ENCODE measurements at regions not wholly inside any gene's neighbourhood (a gene's known extent, or its start where the extent isn't known, plus 50 kb on each side); places are given as distances from the start of the nearest gene placed in this dataset.

DNA sequence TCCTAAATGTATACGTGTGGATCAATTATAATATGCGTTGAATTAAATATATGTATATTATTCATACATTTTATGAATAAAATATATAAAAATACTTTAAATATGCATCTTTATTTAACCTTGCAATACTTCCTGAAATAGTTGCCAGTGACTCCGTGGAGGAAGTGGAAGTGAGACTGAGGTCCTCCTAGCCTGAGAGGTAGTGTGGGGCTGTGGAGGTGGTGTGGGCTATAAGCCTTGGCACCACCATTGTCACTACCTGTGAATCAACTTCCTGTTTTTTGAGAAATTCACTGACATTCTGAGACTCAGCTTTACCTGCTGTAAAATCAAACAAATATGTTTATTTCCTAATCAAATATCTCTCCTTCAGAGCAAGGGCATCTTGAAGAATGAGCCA is 514.2 kb downstream of the VRK1 start:
- DNase-seq, result no peak

DNA sequence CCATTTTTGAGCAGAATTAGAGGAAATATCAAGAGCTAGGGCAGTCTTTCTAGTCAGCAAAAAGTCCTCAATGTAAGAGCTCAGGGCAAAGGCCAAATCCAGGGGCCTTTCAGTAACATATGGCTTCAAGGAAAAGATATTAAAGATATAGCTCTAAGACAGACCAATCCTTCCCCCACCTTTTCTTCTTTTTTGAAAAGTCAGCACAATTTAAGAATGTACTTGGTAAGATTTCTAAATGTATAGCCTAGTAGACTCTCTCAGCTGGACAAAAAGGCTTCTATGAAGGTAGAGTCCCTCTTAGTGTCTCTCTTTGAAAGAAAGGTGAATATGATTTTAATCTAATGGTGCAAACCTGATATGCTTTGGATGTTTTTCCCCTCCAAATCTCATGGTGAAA is 515.7 kb downstream of the VRK1 start:
- DNase-seq, result no peak

DNA sequence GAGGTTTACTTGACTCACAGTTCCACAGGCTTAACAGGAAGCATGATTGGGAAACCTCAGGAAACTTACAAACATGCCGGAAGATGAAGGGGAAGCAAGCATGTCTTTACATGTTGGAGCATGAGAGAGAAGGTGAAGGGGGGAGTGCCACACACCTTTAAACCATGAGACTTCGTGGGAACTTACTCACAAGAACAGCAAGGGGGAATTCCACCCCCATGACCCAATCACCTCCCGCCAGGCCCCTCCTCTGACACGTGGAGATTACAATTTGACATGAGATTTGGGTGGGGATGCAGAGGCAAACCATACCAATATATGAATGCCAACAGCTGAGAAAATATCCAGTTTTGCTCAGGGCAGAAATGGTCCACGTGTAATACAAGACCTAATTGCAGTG is 518.6 kb downstream of the VRK1 start:
- DNase-seq, result no peak

- no peak for DNase-seq
These were observed 521.2 kb downstream of the VRK1 start for GRCh38 chr14:97318380-97318779.

GRCh38 chr14:97319691-97320090 is 522.5 kb downstream of the VRK1 start:
- no peak for DNase-seq

GRCh38 chr14:97328743-97329142 is 531.6 kb downstream of the VRK1 start:
- DNase-seq, result no peak

DNA sequence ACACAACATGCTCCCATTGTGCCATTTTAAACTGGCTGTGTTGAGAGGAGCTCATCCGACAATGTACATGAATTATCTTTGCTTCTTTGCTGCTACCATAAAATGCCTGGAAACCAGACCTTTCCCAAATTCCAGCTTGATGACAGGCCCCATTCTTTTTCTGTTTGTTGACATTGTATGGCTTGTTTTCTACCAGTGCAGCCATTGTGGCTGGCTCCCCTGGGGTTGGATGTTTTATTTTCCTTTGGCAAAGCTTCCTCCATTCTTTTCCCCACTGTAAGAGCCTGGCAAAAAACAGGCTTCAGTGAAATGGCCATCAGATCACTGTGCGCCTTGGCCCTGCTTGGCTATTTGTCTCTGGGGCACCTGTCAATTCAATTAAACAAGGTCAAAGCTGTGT is 532.5 kb downstream of the VRK1 start:
- no peak for DNase-seq

GRCh38 chr14:97331058-97331457 is 533.9 kb downstream of the VRK1 start:
- DNase-seq, result no peak

- DNase-seq, result no peak
These were observed 534.3 kb downstream of the VRK1 start for GRCh38 chr14:97331526-97331925.

- DNase-seq, result no peak
These were observed 539.0 kb downstream of the VRK1 start for GRCh38 chr14:97336179-97336578.

GRCh38 chr14:97336816-97337215 is 539.6 kb downstream of the VRK1 start:
- DNase-seq, result no peak

DNA sequence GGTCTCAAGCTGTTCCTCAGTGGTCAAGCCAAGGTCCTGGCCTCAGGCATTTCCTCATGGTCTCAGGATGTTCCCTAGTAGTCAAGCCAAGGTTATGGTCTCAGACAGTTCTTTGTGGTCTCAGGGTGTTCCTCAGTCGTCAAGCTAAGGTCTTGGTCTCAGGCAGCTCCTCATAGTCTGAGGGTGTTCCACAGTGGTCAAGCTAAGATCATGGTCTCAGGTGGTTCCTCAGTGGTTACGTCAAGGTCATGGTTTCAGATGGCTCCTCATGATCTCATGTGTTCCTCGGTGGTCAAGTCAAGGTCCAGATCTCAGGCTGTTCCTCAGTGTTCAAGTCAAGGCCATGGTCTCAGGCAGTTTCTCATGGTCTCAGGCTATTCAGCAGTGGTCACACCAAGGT is 540.1 kb downstream of the VRK1 start:
- no peak for DNase-seq

DNA sequence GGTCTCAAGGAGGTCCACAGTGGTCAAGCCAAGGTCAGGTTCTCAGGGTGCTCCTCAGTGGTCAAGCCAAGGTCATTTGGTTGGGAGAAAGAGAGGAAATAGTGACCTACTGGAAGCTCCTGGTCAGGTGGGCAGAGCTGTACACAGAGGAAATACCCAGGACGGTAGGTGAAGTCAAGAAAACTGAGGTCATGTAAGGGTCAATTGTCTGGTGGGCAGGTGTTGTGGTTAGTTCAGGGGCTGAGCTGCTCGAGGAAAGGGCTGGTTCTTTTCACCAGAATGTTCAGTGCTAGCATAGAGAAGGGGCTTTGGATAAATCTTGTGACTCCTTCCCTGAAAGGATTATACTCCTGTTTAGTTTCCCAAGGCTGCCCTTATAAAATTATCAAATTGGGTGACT is 540.5 kb downstream of the VRK1 start:
- no peak for DNase-seq

GRCh38 chr14:97344666-97345065 is 547.5 kb downstream of the VRK1 start:
- no peak for DNase-seq

DNA sequence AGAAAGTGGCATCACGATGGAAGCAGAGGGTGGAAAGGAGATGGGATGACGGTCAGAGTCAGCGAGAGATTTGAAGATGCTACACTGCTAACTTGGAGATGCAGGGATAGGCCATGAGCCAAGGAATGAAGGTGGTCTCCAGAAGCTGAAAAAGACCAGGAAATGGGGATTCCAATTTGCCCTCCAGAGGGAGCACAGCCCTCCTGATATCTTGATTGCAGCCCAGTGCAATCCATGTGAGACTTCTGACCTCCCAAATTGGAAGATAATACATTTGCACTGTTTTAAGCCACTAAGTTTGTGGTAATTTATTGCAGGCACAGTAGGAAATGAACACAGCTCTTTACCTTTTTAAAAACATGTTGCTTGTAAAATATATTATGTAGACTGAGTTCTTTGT is 549.5 kb downstream of the VRK1 start:
- no peak for DNase-seq

DNA sequence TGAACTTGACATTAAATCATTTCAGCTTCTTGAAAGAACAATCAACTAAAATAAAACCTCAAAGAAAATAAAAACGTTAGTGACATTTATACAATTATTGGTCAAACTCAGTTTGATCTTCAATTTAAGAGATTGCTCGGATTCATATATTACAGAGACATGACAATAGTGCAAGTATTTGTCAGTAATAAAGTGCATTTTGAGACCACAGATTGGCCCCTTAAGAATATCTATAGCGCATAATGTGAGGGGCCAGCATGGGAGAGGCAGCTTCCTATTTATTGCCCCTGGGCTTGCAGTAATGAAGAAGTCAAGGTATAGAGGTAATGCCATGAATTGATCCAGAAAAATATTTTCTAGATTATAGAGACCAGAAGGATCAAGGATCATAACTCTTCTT is 552.3 kb downstream of the VRK1 start:
- DNase-seq, result no peak

- no peak for DNase-seq
These were observed 552.8 kb downstream of the VRK1 start for GRCh38 chr14:97349946-97350345.

DNA sequence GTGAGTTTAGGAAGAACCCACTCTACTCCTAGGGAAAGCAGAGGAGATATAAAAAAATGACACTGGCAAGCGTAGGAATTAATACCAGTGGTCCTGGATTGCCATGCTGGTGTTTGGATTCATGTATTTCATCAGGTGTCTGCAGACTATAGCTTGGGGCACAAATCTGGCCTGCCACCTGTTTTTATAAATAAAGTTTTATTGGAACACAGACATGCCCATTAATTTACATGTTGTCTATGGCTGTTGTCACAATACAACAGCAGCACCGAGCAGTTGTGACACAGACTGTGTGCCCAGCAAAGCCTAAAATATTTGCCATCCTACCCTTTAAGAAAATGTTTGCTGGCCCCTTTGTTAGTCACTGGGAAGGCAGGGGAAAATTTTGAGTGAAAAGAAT is 553.2 kb downstream of the VRK1 start:
- no peak for DNase-seq

DNA sequence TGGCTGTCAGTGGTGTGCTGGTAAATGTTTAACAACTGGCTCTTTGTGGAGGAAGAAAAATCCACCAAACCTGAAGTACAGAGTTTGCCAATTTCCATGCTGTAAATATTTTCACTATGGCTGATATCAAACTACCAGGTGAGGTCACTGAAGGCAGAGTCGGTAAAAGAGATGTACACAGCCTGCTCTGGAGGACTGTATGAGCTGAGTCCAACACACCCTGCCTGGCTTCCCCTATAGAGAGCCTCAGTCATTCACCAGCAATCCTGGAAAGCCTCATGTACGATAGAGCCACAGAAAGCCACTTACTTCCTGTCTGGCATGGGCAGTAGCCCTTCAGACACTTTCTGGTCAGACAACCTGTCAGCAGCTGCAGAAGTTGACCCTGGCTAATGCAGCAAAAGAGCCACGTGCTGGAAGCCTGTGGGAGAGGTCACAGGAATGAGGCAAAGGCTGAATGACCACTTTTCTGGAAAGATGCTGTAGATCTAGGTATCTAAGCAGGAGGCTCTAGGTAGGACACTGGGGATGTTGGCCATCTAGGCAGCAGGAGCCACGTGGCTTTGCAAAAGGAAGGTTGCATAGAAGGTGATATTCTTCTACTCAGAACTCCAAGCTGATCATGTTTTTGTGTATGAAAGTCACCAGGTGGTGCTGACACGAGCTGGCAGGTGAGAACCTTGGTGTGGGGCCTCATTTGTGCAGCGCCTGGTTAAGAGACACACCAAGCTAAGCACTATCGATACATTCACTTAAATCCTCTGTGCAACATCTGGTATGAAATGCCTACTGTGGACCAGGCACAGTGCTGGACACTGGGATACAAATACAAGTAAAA is 553.9 kb downstream of the VRK1 start:
- no peak for DNase-seq

DNA sequence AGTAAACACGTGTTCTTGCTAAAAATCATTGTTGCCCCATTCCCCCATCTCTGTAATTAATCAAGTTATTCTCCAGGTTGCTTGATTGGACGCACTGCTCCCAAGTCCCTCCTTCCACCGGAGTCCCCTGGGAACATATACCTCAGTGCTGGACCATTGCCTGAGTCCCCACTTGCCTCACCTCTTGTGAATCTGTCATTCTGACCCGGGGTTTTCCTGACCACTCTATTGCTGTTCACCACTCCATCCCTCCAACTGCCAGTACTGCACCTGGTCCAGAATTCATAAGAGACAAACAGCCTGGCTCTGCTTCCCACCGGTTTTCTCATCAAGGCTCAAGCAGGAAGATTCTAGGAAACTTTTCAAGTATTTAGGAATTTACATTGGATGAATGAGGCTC is 555.9 kb downstream of the VRK1 start:
- no peak for DNase-seq

DNA sequence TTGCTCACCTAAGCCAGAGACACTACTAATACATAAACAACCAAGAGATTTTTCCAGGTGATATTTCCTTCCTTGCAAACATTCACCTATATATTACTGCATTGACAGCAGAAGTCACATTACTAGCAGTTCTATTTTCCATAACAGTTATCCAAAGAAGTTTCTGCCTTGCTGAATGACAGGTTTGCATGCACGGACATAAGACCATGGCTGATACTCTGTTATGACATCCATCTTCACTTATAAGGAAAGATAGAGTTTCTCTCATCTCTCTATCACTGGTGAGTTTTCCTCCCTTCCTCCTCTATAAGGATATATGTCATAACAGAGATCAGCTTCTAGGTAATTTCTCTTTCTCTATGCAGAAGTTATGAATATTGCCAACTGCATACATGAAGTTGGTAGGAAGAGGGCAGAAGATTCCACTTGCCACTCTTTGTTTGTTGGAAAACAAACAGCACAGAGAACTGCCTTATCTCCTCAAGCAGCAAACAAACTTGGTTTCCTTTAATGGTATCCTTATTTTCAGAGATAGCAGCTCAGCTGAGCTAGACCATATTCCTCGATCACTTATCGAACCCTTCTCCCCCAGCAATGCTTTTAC is 557.0 kb downstream of the VRK1 start:
- DNase-seq, result no peak

- no peak for DNase-seq
These were observed 562.2 kb downstream of the VRK1 start for GRCh38 chr14:97359341-97359740.

DNA sequence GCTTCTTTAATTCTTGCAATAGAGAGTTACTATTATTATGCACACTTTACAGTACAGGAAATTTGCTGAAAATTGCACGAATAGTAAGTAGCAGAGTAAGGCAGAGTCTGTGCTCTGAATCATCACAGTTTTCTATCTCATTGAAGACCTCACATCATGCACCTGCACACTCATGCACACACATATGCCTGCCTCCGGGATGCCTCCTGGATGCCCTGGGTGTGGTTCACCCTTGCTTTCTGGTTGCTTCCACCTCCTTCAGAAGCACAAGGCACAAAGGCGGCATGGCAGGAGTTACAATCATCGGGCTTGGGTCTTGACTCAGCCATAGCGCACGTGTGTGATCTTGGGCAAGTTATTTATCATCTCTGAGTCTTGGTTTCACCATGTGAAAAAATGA is 564.0 kb downstream of the VRK1 start:
- no peak for DNase-seq

- DNase-seq, result no peak
These were observed 564.8 kb downstream of the VRK1 start for GRCh38 chr14:97361958-97362357.

DNA sequence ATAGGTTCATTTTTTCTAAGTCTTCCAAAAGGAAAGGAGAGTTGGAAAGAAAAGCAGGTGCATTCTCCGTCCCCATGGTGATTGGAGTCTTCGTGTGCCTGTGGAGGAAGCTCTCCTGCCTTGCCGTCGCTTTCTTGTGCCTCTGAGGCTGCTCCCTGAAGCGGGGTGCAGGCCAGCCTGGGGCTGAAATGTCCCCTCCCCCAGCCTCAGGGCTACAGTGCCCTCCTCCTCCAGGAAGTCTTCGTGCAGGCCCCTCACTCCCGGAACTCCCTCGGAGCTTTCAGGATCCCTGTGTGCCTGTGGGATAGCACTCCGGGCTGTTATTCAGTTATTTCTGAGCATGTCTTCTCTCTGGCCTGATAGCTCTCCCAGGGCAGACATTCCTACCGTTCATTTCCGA is 569.2 kb downstream of the VRK1 start:
- no peak for DNase-seq

Measured in COR-L47 (cell line).